Skin of body (tissue), 1 donor: ENCODE measurements at regions not wholly inside any gene's neighbourhood (a gene's known extent, or its start where the extent isn't known, plus 50 kb on each side); places are given as distances from the start of the nearest gene placed in this dataset.
A peak's percentile ranks its signal among the peaks of the same experiment; 100 is the strongest.

Experiments used
- DNase-seq: peaks from one replicate; lab custom pipeline; 2025; lab: John Stamatoyannopoulos, UW

- no peak for DNase-seq
These were observed 277.7 kb upstream of the ZNF717 start for GRCh38 chr3:76063019-76063418.

DNA sequence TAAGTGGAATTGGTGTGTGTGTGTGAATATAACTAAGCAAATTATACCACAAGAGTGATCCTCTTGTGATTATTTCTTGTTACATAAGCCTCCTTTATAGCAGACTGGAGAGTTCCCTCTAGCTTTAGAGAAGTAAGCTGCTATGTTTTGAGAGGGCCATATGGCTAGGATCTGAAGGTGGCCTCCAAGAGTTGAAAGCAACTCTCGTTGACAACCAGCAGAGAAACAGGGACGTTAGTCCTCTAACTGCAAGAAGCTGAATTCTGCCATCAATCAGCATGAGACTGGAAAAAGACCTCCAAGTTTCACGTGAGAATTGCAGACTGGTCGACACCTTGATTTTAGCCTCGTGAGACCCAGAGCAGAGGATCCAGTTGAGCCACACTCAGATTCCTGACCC, 278.5 kb upstream of the ZNF717 start:
- no peak for DNase-seq

DNA sequence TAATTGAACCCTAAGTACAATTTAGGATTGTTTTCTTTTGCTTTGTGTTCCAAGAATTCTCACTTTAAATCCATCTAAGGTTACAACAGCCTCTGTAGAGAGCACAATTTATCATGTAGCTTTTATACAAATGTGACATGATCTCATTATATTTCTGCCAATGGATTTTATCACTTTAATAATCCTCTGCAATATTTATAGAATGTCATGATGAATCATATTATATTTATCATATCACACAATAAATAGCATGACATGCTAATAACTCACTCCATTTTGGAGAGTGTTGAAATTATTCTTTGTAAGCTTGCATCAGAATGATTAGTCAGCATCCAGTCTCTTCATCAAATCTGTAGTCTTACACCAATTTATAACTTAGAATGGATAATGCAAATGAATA, 280.6 kb upstream of the ZNF717 start:
- no peak for DNase-seq

DNA sequence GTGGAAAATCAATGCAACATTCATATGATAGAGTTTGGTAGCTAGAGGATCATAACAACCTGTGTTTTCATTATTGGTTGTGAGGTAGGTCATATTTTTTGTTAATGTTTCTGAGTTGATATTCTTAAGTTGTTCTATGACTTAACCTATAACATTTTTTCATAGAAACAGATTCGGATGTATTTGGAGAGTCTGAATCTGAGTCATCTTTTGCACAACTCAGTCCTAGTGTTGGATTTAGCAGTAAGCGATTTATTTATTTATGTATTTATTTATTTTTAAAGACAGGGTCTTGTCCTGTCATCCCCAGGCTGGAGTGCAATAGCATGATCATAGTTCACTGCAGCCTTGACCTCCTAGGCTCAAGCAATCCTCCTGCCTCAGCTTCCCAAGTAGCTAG, 292.8 kb upstream of the ZNF717 start:
- DNase-seq: no peak

- peak; percentile 31 for DNase-seq
These were observed 298.6 kb upstream of the ZNF717 start for GRCh38 chr3:76083992-76084391.

GRCh38 chr3:76096036-76096435, 310.7 kb upstream of the ZNF717 start:
- DNase-seq: no peak

DNA sequence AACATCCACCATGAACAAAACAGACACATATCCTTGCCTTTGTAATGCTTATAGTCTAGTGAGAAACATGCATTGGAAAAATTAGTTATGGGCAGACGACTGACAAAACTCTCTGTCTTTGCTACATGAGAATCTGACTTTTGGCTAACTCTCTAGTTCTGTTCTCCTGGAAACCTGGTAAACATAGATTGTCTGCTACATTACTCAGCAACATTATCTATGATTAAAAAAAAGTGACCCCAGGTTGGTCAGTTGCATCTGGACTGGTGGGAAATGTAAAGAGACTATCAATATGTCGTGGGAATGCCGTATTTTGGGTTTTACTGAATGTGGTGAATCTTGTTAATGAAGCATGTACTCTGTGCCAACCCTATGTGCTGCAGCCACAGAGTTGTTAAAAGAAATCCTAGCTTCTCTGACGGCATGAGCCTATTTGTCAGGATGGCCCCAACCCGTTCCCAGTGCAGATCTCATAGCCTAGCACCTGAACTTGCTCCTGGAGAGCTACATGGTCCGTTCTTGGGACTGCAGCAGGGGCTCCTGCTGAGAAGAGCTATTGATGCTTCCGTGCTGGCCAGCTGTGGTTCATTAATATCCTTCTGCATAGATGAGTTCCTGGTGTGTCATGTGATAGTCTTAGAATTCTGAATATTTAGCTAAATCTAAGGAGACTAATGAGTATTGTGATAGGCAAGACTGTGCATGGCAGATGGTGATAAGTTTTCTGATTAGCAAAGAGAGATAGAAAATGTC, 311.7 kb upstream of the ZNF717 start:
- DNase-seq: no peak

DNA sequence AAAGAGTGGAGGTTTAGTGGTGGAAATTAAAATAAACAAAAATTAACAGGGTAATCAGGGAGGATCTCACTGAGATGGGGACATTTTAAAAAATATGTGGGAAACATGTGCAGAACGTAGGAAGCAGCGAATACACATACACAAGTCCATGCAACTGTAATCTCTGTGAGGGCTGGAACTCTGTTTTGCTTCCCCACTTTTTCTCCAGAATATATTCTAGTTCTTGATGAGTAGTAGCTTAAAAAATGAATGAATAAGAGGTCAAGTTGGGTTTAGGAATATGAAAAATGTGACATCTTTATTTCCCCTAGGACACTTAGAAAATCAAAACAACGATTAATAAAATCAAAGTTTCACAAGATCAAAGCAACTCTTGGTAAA, 312.2 kb upstream of the ZNF717 start:
- no peak for DNase-seq

DNA sequence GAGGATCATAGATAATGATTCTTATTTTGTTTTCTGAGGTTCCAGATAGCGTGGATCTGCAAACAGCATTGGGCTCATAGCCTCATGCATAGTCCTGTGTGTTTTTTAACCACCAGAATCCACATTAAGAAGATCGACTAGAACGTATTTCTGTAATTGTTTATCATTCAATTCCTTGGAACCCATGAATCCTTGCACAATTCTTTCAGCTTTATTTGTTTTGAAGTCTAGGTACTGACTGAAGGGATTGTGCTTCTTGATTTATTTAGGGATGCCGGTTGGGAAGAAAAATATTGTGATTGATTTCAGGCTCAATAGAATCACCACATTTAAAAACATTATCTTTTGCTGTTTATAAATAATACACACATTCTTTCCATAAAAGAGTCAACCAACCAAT, 314.6 kb upstream of the ZNF717 start:
- no peak for DNase-seq

DNA sequence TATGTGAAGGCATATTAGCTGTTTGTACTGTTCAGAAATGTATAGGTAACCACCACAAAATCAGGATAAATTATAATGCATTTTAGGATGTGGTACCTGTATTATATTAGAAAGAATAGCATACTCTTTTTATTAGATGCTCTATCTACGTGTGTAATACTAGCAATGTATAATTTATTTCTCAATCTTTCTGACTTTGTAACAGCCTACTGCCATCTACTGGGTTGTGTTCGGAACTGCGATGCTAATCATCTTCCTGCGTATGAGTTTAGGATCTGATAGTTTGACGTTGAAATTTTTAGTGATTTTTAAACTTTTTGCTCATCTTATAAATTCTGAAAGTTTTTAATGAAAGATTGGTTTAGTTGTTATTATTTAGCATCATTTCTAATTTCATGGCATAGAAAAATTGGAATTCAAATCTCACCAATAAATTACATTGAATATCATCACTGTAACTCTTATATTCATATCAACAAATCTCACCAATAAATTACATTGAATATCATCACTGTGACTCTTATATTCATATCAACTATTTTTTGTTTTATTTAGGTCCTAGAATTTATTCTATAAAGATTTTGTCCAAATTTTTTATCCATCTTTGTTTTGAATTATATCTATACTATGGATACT, 322.7 kb upstream of the ZNF717 start:
- peak; percentile 13 for DNase-seq

GRCh38 chr3:76111808-76112207, 326.5 kb upstream of the ZNF717 start:
- DNase-seq: no peak

DNA sequence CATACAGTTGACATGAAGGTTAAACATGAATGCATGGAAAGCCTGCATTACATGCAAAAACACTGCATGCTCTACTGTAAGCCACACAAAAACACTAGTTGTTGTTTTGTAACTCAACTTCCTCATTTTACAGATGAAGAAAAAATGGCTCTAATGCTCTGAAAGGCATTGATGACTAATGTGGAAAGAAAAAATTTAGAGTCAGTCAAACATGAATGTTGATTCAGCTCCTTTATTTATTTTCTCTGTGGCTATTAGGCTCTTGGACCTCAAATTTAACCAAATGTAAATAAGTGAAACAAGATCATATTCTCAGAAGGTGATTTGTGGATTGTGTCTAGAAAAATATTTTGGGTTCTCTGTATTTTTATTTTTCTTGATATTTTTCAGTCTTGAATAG, 336.7 kb upstream of the ZNF717 start:
- DNase-seq: no peak

DNA sequence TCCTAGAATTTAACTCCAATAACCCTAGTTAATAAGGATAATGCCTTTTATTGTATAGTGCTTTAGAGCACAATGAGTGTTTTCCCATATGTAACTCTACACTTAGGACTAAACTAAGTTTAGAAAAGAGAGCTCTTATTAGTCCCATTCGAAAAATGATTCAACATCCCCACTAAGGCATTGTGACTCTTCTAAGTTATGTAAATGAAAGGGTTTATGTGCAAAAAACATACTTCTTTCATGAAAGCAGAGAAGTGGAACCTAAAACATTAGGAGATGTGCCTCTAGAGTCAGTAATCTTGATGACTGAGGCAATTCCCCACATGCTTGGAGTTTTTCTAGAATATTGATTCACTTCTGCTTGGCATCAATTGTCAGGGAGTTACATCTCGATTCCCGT, 344.1 kb upstream of the ZNF717 start:
- DNase-seq: no peak

DNA sequence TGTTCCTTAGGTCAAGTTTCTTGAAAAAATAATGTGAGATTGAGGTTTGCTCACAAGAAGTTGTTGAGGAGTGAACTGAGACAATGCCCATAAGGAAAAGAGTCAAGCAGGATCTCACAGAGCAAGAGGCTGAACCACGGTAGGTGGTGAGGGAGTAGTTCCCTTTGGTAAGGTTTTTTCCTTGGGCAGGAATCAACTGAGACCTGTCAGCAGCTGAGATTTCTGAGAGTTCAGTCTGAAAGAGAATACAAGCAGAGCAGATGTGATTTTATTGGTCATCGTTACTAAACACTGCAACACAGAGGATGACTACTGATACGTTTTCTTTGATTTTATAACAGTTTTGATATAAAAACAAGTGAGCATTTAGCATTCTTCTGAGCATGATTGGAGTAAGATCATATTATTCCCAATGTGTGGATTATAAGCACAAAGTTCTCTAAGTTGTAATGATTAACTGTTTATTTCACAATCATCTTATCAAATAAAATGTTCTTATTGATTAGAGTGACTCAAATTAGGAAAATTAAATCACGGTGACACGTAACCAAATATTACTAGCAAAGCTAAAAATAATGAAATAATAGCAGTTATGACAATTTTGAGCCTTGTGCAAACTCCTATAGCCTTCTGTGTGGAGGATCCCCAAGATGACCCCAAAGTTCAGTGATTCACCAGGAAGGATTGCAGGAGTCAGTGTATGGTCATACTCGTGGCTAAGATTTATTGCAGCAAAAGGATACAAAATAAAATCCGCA, 346.2 kb upstream of the ZNF717 start:
- DNase-seq: no peak

- DNase-seq: no peak
These were observed 346.8 kb upstream of the ZNF717 start for GRCh38 chr3:76132154-76132470.

GRCh38 chr3:76134166-76134565, 348.8 kb upstream of the ZNF717 start:
- no peak for DNase-seq

DNA sequence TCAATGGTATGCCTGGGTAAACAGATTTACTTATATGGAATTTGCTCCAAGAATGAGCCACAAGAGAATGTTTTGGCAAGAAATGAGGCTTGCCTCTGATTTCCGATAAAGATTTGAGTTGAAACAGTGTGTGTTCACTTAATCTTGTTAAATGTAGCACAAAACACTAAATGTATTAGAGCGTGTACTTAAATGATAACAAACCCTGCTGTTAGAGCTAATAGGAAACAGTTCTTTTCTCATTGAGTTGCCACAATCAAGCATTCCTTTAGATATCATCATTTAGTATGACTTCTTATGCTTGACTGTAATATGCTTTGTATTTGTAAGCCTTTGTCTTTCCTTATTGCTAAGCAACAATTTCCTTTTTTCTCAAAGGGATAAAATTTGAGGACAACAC, 353.6 kb upstream of the ZNF717 start:
- DNase-seq: no peak

GRCh38 chr3:76147846-76148245, 362.5 kb upstream of the ZNF717 start:
- DNase-seq: no peak

DNA sequence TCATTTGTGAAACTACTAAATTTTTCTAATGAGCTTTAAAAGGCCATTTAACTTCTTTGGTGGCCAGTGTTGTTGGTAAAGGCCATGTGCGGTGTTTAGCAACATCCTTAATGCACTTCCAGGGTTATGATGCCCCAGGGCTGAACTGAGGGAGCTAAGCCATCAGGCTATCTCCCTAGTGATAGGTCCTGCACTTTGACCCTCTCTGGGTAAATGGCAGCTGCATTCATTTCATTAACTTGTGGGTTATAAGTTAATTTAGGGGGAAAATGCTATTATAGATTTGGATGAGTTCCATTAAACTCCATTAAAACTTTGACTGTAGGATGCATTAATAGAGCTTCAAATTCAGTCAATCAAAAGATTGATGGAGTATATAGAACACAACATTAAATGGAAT, 366.7 kb upstream of the ZNF717 start:
- DNase-seq: no peak

- no peak for DNase-seq
These were observed 376.5 kb upstream of the ZNF717 start for GRCh38 chr3:76161856-76162255.

DNA sequence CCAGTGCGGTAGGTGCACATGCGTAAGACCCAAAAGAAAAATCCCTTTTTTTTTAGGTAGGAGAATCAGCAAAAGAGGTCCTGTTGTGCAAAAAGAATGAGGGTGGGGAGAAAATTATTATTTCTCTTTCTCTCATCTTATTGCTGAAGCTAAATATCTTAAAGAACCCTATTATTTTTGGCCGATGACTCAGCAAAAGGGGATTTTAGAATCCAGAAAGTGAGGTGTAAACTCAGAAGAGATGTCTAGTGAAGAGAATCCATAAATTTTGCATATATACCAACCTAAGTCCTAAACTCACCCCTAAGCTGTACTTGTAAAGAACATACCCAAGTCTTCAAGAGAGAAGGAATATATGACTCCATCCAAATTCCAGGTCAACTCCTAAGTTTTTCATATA, 386.3 kb upstream of the ZNF717 start:
- no peak for DNase-seq

- no peak for DNase-seq
These were observed 392.3 kb upstream of the ZNF717 start for GRCh38 chr3:76177610-76178009.

DNA sequence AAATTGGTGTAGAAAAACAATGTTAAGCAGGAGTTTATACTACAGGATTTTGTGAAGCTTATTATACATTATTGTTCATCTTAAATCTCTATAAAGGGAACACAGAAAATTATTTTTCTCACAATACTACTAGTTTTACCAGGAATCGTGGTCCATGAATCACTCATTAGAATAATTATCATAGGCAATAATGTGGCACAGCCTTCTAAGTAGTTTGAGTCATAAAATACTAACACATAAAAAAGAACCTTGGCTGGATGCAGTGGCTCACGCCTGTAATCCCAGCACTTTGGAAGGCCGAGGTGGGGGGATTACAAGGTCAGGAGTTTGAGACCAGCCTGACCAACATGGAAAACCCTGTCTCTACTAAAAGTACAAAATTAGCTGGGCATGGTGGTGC, 393.1 kb upstream of the ZNF717 start:
- no peak for DNase-seq
